ENCODE measurements at regions not wholly inside any gene's neighbourhood (a gene's known extent, or its start where the extent isn't known, plus 50 kb on each side); places are given as distances from the start of the nearest gene placed in this dataset.
A peak's percentile ranks its signal among the peaks of the same experiment; 100 is the strongest.

DNA sequence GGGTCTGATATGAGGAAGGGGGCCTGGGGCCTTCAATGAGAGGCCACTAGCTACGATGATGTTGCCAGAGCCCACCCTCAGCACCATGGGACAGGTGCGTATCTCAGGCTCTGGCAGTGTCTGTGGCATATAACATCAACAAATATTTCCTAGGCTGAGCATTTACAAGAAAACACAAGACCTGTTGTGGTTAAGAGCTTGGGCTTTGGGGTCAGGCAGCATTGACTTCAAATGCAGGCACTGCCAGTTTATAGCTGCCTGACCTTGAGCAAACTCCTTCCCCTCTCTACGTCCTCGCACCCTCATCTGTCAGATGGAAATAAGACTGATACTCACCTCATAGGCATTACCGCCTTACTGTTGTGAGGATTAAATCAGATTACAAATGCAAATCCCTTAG, 156.0 kb downstream of the KATNAL1 start:
- Histone ChIP-seq H3K79me2 (ENCODE audit: low read length) (peaks cover 66% of the 10 kb centered on the region), H3K4me1 (ENCODE audit: low read length) (peaks cover 98% of the 10 kb centered on the region), H3K27me3 (ENCODE audit: low read depth, low read length) (no peaks in the 10 kb centered on the region), H3K4me3 (ENCODE audit: low read length) (no peak overlapping the region), H3K27ac (ENCODE audit: low read length) (no peak overlapping the region; the same call in 1 of the 2 replicates), H3K36me3 (replicated peaks; ENCODE audit: low read depth, low read length) (peaks cover 40% of the 10 kb centered on the region), H3K9me3 (ENCODE audit: insufficient read depth, low read length) (no peaks in the 10 kb centered on the region), H4K20me1 (ENCODE audit: insufficient read depth, low read length) (no peaks in the 10 kb centered on the region), H3K9ac (ENCODE audit: low read length) (no peak overlapping the region), H2AFZ (ENCODE audit: low read depth, low read length) (no peak overlapping the region), H3K4me2 (ENCODE audit: low read length) (no peak overlapping the region; the same call in 1 of the 2 replicates)
- TF ChIP-seq, protein P1, sequence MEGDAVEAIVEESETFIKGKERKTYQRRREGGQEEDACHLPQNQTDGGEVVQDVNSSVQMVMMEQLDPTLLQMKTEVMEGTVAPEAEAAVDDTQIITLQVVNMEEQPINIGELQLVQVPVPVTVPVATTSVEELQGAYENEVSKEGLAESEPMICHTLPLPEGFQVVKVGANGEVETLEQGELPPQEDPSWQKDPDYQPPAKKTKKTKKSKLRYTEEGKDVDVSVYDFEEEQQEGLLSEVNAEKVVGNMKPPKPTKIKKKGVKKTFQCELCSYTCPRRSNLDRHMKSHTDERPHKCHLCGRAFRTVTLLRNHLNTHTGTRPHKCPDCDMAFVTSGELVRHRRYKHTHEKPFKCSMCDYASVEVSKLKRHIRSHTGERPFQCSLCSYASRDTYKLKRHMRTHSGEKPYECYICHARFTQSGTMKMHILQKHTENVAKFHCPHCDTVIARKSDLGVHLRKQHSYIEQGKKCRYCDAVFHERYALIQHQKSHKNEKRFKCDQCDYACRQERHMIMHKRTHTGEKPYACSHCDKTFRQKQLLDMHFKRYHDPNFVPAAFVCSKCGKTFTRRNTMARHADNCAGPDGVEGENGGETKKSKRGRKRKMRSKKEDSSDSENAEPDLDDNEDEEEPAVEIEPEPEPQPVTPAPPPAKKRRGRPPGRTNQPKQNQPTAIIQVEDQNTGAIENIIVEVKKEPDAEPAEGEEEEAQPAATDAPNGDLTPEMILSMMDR (IDR thresholded peaks at IDR 0.05; ENCODE audit: low read depth, low read length): no peak
- no peak for TF ChIP-seq EZH2phosphoT487 (IDR thresholded peaks at IDR 0.05; ENCODE audit: low read depth)

DNA sequence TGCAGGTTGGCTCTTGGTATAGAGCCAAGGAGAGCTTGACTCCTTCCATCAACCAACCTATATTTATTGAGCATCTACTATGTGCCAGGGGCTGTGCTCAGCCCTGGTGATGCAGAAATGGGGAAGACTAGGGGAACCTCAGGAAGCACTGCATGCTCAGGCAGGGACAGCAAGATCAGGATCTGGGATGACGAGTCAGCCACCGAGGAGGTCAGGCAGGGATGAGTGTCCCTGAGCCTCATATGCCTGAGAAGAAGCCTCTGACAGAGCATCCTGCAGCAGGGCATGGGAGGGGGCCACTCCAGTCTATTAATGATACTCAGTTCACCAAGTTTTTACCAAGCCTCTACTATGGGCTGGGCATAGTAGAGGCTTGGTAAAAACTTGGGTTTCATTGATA, 158.1 kb downstream of the KATNAL1 start:
- TF ChIP-seq EZH2phosphoT487 (IDR thresholded peaks at IDR 0.05; ENCODE audit: low read depth): no peak
- TF ChIP-seq, protein P1 (IDR thresholded peaks at IDR 0.05; ENCODE audit: low read depth, low read length): no peak
- Histone ChIP-seq H4K20me1 (ENCODE audit: insufficient read depth, low read length) (no peaks in the 10 kb centered on the region), H3K4me1 (ENCODE audit: low read length) (peaks cover 99% of the 10 kb centered on the region), H3K4me2 (ENCODE audit: low read length) (no peak overlapping the region), H3K79me2 (ENCODE audit: low read length) (peaks cover 48% of the 10 kb centered on the region), H3K9ac (ENCODE audit: low read length) (no peak overlapping the region), H3K36me3 (replicated peaks; ENCODE audit: low read depth, low read length) (peaks cover 49% of the 10 kb centered on the region), H3K4me3 (ENCODE audit: low read length) (no peak overlapping the region), H2AFZ (ENCODE audit: low read depth, low read length) (no peak overlapping the region), H3K27me3 (ENCODE audit: low read depth, low read length) (no peaks in the 10 kb centered on the region), H3K27ac (ENCODE audit: low read length) (no peak overlapping the region; the same call in 1 of the 2 replicates), H3K9me3 (ENCODE audit: insufficient read depth, low read length) (no peaks in the 10 kb centered on the region)

DNA sequence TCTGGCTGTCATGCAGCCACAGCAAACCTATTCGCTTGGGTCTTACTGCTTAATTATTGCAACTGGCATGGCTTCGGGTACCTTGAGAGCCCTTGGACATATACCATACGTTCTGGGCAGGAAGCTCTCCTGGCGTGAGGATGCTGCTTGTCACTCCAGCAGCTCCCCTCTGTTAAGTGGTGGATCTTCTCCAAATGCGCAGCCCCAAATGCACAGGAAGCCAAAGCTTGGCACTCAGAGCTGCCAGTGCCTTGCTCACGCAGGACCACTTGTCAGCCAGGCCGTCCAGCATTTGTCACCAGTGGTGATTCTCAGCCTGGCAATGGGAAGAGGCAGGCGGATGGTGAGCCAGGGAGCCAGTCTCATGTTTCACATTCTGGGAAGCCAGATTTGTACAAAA, 158.6 kb downstream of the KATNAL1 start:
- no peak for TF ChIP-seq EZH2phosphoT487 (IDR thresholded peaks at IDR 0.05; ENCODE audit: low read depth)
- TF ChIP-seq, protein P1 (IDR thresholded peaks at IDR 0.05; ENCODE audit: low read depth, low read length): no peak

DNA sequence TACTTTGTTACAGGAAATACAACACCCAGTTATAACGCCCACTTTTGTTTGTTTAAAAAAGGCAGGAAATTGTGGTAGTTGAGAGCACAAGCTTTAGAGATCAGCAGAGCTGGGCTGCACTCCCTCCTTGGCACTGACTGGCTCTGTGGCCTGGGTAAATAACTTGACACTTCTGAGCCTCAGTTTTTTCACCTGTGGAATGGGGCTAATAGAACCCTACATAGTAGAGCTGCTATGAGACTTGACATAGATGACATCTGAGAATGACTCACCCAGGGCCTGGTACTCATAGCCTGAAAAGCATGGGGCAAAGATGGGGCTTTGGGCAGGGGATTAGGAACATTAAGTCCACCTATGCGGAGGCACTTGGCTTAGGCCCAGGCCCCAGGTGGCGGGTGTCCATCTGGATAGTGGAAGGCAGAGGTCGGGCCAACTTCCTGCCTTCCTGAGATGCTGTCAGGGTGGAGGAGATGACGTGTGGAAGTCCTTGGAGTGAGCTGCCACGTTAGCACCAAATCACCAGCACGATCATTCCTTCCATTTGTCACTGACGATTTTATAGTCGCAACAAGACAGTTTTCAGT, 159.1 kb downstream of the KATNAL1 start:
- peak overlapping the region; percentile 76 for H3K9ac ChIP-seq (ENCODE audit: low read length)
- no peaks in the 10 kb centered on the region for H3K27me3 ChIP-seq (ENCODE audit: low read depth, low read length)
- peak overlapping the region; percentile 96 for H3K27ac ChIP-seq (ENCODE audit: low read length)
- peaks cover 58% of the 10 kb centered on the region for H3K36me3 ChIP-seq (replicated peaks; ENCODE audit: low read depth, low read length)
- no peak overlapping the region for H3K4me3 ChIP-seq (ENCODE audit: low read length)
- no peaks in the 10 kb centered on the region for H4K20me1 ChIP-seq (ENCODE audit: insufficient read depth, low read length)
- H3K4me1 ChIP-seq (ENCODE audit: low read length): peaks cover 99% of the 10 kb centered on the region
- peak overlapping the region; percentile 74 for H3K4me2 ChIP-seq (ENCODE audit: low read length)
- no peak for TF ChIP-seq EZH2phosphoT487 (IDR thresholded peaks at IDR 0.05; ENCODE audit: low read depth)
- TF ChIP-seq, protein P1 (IDR thresholded peaks at IDR 0.05; ENCODE audit: low read depth, low read length): no peak
- H3K79me2 ChIP-seq (ENCODE audit: low read length): peaks cover 38% of the 10 kb centered on the region
- no peak overlapping the region for H2AFZ ChIP-seq (ENCODE audit: low read depth, low read length)
- H3K9me3 ChIP-seq (ENCODE audit: insufficient read depth, low read length): no peaks in the 10 kb centered on the region

More for the DNA sequence above, 158.6 kb downstream of the KATNAL1 start:
- no peak overlapping the region for H2AFZ ChIP-seq (ENCODE audit: low read depth, low read length)
- H3K79me2 ChIP-seq (ENCODE audit: low read length): peaks cover 43% of the 10 kb centered on the region
- H3K4me2 ChIP-seq (ENCODE audit: low read length): peak overlapping the region; percentile 74; the same call in 1 of the 2 replicates
- no peaks in the 10 kb centered on the region for H3K27me3 ChIP-seq (ENCODE audit: low read depth, low read length)
- no peaks in the 10 kb centered on the region for H3K9me3 ChIP-seq (ENCODE audit: insufficient read depth, low read length)
- no peak overlapping the region for H3K9ac ChIP-seq (ENCODE audit: low read length)
- no peaks in the 10 kb centered on the region for H4K20me1 ChIP-seq (ENCODE audit: insufficient read depth, low read length)
- H3K36me3 ChIP-seq (replicated peaks; ENCODE audit: low read depth, low read length): peaks cover 53% of the 10 kb centered on the region
- H3K4me1 ChIP-seq (ENCODE audit: low read length): peaks cover 99% of the 10 kb centered on the region
- no peak overlapping the region for H3K4me3 ChIP-seq (ENCODE audit: low read length)
- peak overlapping the region; percentile 96 for H3K27ac ChIP-seq (ENCODE audit: low read length)
